GM13976 (cell line): ENCODE measurements at regions not wholly inside any gene's neighbourhood (a gene's known extent, or its start where the extent isn't known, plus 50 kb on each side); places are given as distances from the start of the nearest gene placed in this dataset.

ENCODE experiments used
- DNase-seq: peaks from one replicate; pipeline ENCODE4 v3.0.0; 2012; ENCODE audit warnings: low spot score
- in situ Hi-C: fragments of 300-500 bp; cut with MboI; formaldehyde crosslinking; loops from one replicate; pipeline ENCODE4 v1.12.0; 2022; ENCODE audit warnings: low sequenced_read_pairs, mixed read lengths, inconsistent platforms; ENCODE audit not compliant: unreplicated experiment
- TF ChIP-seq, protein P1 (sequence below): IDR thresholded peaks from 2 replicates; pipeline ENCODE4 v1.5.1; 2012; ENCODE audit warnings: borderline replicate concordance, mild to moderate bottlenecking; ENCODE audit not compliant: insufficient read depth; ENCODE audit errors: extremely low read depth, missing control alignments, control extremely low read depth

DNA sequence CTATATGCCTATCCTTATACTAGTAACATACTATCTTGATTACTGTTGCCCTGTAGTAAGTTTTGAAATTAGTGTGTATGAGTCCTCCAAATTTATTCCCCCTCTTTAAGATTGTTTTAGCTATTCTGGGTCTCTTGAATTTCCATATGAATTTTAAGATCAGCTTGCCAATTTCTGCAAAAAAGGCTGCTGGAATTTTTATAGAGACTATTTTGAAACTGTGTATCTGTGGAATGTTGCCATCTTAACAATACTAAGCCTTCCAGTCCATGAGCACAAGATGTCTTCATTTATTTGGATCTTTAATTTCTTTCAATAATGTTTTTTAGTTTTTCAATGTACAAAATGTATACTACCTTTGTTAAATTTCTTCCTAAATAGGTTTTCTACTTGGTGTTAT lies 79.8 kb upstream of the ETV6 start:
- no peak for DNase-seq
- TF ChIP-seq, protein P1, sequence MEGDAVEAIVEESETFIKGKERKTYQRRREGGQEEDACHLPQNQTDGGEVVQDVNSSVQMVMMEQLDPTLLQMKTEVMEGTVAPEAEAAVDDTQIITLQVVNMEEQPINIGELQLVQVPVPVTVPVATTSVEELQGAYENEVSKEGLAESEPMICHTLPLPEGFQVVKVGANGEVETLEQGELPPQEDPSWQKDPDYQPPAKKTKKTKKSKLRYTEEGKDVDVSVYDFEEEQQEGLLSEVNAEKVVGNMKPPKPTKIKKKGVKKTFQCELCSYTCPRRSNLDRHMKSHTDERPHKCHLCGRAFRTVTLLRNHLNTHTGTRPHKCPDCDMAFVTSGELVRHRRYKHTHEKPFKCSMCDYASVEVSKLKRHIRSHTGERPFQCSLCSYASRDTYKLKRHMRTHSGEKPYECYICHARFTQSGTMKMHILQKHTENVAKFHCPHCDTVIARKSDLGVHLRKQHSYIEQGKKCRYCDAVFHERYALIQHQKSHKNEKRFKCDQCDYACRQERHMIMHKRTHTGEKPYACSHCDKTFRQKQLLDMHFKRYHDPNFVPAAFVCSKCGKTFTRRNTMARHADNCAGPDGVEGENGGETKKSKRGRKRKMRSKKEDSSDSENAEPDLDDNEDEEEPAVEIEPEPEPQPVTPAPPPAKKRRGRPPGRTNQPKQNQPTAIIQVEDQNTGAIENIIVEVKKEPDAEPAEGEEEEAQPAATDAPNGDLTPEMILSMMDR: no peak
- in situ Hi-C loops: loop anchor here (25.0 kb wide), 1 partner anchor 768 kb away; no protein-coding TSS in a partner anchor

DNA sequence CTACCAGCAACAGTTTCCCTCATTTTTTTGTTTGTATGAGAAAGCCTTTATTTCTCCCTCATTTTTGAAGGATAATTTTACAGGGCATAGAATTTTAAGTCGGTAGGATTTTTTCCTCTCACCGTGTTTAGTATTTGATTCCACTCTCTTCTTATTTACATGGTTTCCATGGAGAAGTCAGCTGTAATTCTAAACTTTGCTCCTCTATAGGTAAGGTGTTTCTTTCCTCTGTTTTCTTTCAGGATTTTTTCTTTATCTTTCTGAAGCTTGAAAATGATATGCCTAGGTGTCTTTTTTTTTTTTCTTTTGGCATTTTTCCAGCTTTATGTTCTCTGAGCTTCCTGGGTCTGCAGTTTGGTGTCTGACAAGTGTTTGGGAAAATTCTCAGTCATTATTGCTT lies 75.6 kb upstream of the ETV6 start:
- TF ChIP-seq, protein P1: no peak
- DNase-seq: no peak
- in situ Hi-C loops: loop anchor here (25.0 kb wide), 1 partner anchor 763 kb away; no protein-coding TSS in a partner anchor

DNA sequence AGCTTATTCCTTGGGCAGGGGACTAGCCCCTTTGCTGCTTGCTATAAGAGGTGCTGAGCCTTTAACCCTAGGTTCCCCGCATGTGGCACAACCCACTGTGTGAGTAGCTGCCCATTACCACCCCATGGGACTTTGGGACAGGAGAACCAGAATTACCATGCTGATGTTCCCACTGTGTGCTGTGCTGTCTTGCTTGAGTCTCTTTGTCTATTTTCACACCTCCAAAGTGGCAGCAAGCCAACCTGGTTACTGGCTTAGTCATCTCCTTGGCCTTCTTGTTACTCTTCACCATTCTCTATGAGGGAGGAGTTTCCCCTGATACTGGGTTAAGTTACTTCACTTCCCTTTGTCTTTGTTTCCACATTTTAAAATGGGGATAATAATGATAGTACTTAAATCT lies 73.4 kb upstream of the ETV6 start:
- TF ChIP-seq, protein P1: no peak
- no peak for DNase-seq
- in situ Hi-C loops: loop anchor here (25.0 kb wide), 1 partner anchor 1136 kb away; the partner anchor contains the start of gene CDKN1B

GRCh38 chr12:11577658-11578260 lies 71.7 kb upstream of the ETV6 start:
- TF ChIP-seq, protein P1: no peak
- in situ Hi-C loops: loop anchor here (25.0 kb wide), 1 partner anchor 1135 kb away; the partner anchor contains the start of gene CDKN1B
- no peak for DNase-seq

GRCh38 chr12:11578461-11578993 lies 70.9 kb upstream of the ETV6 start:
- in situ Hi-C loops: loop anchor here (25.0 kb wide), 1 partner anchor 1134 kb away; the partner anchor contains the start of gene CDKN1B
- TF ChIP-seq, protein P1: no peak

GRCh38 chr12:11580125-11580751 lies 69.2 kb upstream of the ETV6 start:
- no peak for DNase-seq
- TF ChIP-seq, protein P1: no peak
- in situ Hi-C loops: loop anchor here (10.0 to 25.0 kb wide), 2 partner anchors 455 to 1132 kb away; partner anchors contain the start of gene CDKN1B

More at GRCh38 chr12:11578461-11578993, 70.9 kb upstream of the ETV6 start:
- no peak for DNase-seq
